NT2/D1 (cell line): ENCODE measurements at regions not wholly inside any gene's neighbourhood (a gene's known extent, or its start where the extent isn't known, plus 50 kb on each side); places are given as distances from the start of the nearest gene placed in this dataset.

Experiments
- DNase-seq: peaks from one replicate; pipeline ENCODE4 v3.0.0-alpha.2; 2011; ENCODE audit warnings: low read depth, low spot score
- H3K27me3 ChIP-seq: 2 replicates; pipeline ENCODE4 v1.6.0; 2011; ENCODE audit warnings: mild to moderate bottlenecking; ENCODE audit not compliant: insufficient read length, insufficient read depth
- H3K36me3 ChIP-seq: 2 replicates; pipeline ENCODE4 v1.6.1; 2011; ENCODE audit warnings: mild to moderate bottlenecking, low read length, mixed read lengths; ENCODE audit not compliant: insufficient read depth, insufficient read length
- H3K4me1 ChIP-seq: 2 replicates; pipeline ENCODE4 v1.5.1; 2011; ENCODE audit not compliant: insufficient read depth, insufficient read length
- H3K4me3 ChIP-seq: 2 replicates; pipeline ENCODE4 v1.5.1; 2011; ENCODE audit warnings: low read depth; ENCODE audit not compliant: insufficient read length
- H3K9ac ChIP-seq: 2 replicates; pipeline ENCODE4 v1.6.0; 2011; ENCODE audit warnings: low read depth; ENCODE audit not compliant: insufficient read length
- H3K9me3 ChIP-seq: 2 replicates; pipeline ENCODE4 v1.5.1; 2011; ENCODE audit warnings: mild to moderate bottlenecking, low read length; ENCODE audit not compliant: insufficient read depth
- SUZ12 ChIP-seq: IDR thresholded peaks from 2 replicates; pipeline ENCODE4 v1.6.1; 2011; ENCODE audit not compliant: insufficient read length, insufficient read depth; ENCODE audit errors: extremely low read depth
- YY1 ChIP-seq: IDR thresholded peaks from 2 replicates; pipeline ENCODE4 v1.6.1; 2011; ENCODE audit not compliant: insufficient read length, insufficient read depth
- ZNF274 ChIP-seq: IDR thresholded peaks from 2 replicates; pipeline ENCODE4 v1.6.1; 2011; ENCODE audit warnings: mild to moderate bottlenecking, low read depth, low read length

DNA sequence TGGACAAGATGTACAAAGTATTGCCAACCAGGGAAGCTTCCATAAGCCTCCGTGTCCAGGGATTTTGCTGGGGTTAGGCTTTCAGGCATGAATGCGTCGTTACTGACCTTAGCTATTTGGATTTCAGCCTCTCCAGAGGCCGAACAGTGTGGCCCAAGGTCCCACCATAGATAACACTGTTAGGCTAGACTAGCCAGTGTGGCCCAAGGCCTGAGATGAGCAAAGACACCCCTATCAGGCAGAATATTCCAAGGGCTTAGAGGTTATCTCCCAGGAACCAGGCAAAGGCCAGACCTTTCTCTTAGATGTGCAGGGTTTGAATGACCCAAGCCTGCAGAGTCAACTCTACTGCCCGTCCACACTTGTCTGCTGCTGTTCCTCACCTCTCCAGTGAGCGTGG, 131.7 kb upstream of the NDUFV2 start:
- TF ChIP-seq SUZ12 = no peak
- no peak for TF ChIP-seq YY1
- no peak for TF ChIP-seq ZNF274
- Histone ChIP-seq H3K4me1 (no peaks in the 10 kb centered on the region), H3K9me3 (no peaks in the 10 kb centered on the region; the same call in 1 of the 2 replicates)

DNA sequence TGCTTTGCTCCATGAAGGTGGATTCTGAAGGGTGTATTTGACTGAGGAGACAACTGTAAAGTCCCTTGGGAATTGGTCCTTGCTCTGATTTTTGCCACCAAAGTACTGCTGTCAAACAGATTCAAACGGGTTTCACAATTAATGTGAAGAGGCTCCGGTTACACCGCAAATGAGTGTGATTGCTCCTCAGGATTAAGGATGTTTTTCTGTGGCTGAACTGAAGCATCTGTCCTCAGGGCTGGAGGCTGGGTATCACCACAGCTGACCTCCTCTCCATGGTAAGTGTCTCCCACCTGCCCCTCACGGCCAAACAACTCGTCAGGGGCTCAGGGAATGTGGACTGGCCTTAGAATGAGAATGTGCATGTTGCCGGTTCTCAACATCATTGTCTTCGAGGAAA, 130.4 kb upstream of the NDUFV2 start:
- H3K4me3 ChIP-seq = no peak overlapping the region
- no peak overlapping the region for H3K9ac ChIP-seq
- no peaks in the 10 kb centered on the region for H3K27me3 ChIP-seq
- H3K4me1 ChIP-seq = no peaks in the 10 kb centered on the region
- H3K36me3 ChIP-seq = no peaks in the 10 kb centered on the region
- H3K9me3 ChIP-seq = no peaks in the 10 kb centered on the region; the same call in 1 of the 2 replicates
- no peak for TF ChIP-seq ZNF274
- no peak for TF ChIP-seq YY1
- no peak for TF ChIP-seq SUZ12
- DNase-seq = no peak

More for the DNA sequence above, 131.7 kb upstream of the NDUFV2 start:
- Histone ChIP-seq H3K27me3 (no peaks in the 10 kb centered on the region), H3K4me3 (no peak overlapping the region), H3K9ac (no peak overlapping the region), H3K36me3 (no peaks in the 10 kb centered on the region)
- DNase-seq = no peak

DNA sequence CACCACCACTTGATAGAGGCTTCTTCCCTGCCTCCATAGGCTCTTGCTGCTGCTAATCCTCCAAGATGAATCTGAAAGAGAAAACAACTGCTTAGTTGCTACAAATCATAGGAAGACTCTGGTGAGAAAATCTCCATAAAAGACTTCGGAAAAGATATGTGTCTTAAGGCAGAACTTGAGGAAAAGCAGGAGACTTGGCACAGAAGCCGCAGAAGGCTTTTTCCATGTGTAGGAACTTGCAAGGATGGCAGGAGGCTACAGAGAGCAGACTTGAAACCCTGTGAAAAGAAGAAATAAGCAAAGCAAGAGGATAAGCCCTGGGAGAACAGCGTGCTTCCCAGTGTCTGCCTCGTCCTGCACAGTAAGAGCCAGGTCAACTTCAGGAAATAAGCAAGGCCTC, 128.2 kb upstream of the NDUFV2 start:
- Histone ChIP-seq H3K36me3 (no peaks in the 10 kb centered on the region), H3K9me3 (no peaks in the 10 kb centered on the region), H3K4me1 (no peaks in the 10 kb centered on the region), H3K4me3 (no peak overlapping the region), H3K9ac (no peak overlapping the region), H3K27me3 (no peaks in the 10 kb centered on the region)
- DNase-seq = no peak
- TF ChIP-seq ZNF274 (no peak), SUZ12 (no peak), YY1 (no peak)

- TF ChIP-seq SUZ12 (no peak), ZNF274 (no peak), YY1 (no peak)
- Histone ChIP-seq H3K36me3 (no peaks in the 10 kb centered on the region), H3K9me3 (no peaks in the 10 kb centered on the region), H3K9ac (no peak overlapping the region), H3K4me1 (no peaks in the 10 kb centered on the region), H3K4me3 (no peak overlapping the region), H3K27me3 (no peaks in the 10 kb centered on the region)
- DNase-seq = no peak
Measured at GRCh38 chr18:8974696-8975095, 127.8 kb upstream of the NDUFV2 start.

GRCh38 chr18:8975624-8976023, 126.9 kb upstream of the NDUFV2 start:
- DNase-seq = no peak
- Histone ChIP-seq H3K9ac (no peak overlapping the region), H3K9me3 (no peaks in the 10 kb centered on the region), H3K4me1 (no peaks in the 10 kb centered on the region), H3K4me3 (no peak overlapping the region), H3K36me3 (no peaks in the 10 kb centered on the region), H3K27me3 (no peaks in the 10 kb centered on the region)
- TF ChIP-seq SUZ12 (no peak), ZNF274 (no peak), YY1 (no peak)

DNA sequence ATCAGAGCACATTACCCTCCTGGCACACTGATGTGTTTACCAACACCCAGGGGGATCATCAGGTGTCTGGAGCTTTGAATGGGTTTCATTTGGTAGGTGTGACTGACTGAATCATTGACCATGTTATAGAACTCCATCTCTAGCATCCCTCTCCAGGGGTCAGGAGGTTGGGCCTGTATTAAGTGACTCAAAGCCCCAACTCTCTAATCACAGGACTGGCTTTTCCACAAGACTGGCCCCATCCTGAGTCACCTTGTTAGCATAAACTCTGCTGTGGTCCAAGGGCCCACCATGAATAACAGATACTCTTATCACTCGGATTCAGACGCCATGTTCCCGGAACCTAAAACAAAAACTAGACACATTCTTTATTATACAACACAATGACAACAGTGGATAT, 125.9 kb upstream of the NDUFV2 start:
- Histone ChIP-seq H3K4me3 (no peak overlapping the region), H3K27me3 (no peaks in the 10 kb centered on the region), H3K4me1 (no peaks in the 10 kb centered on the region), H3K9ac (no peak overlapping the region), H3K36me3 (no peaks in the 10 kb centered on the region), H3K9me3 (no peaks in the 10 kb centered on the region)
- TF ChIP-seq YY1 (no peak), ZNF274 (no peak), SUZ12 (no peak)
- no peak for DNase-seq

DNA sequence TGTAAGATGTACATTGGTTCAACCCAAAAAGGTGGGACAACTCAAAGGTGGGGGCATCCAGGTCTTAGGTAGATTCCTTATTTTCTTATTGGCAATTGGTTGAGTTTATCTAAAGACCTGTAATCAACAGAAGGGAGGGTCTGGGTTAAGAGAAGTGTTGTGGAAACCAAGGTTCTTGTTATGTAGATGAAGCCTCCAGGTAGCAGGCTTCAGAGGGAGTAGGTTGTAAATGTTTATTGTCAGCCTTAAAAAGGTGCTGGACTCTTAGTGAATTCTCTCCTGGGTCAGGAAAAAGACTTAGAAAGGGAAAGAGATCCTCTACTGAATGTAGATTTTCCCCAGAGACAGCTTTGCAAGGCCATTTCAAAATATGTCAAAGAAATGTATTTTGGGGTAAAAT, 125.3 kb upstream of the NDUFV2 start:
- TF ChIP-seq ZNF274 = no peak
- TF ChIP-seq SUZ12 = no peak
- no peak for TF ChIP-seq YY1
- no peak overlapping the region for H3K4me3 ChIP-seq
- H3K9me3 ChIP-seq = no peaks in the 10 kb centered on the region
- no peaks in the 10 kb centered on the region for H3K4me1 ChIP-seq
- no peaks in the 10 kb centered on the region for H3K36me3 ChIP-seq
- no peak for DNase-seq
- H3K27me3 ChIP-seq = no peaks in the 10 kb centered on the region
- no peak overlapping the region for H3K9ac ChIP-seq

DNA sequence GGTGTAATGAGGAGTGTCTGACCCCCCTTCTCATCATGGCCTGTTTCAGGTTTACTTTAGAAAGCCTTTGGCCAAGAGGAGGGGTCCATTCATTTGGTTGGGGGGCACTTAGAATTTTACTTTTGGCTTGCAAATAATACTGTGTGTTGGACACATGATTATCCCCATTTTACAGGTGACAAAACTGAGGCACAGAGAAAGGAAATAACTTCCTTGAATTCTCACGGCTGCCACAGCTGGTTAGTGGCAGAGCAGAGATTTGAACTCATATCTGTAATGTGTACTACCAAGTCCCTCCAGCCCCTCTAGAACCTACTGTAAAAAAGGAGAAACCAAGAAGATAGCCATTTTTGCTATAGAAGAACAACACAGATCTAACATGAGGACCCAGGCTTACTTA, 124.8 kb upstream of the NDUFV2 start:
- Histone ChIP-seq H3K9me3 (no peaks in the 10 kb centered on the region), H3K4me3 (no peak overlapping the region), H3K36me3 (no peaks in the 10 kb centered on the region), H3K27me3 (no peaks in the 10 kb centered on the region), H3K9ac (no peak overlapping the region), H3K4me1 (no peaks in the 10 kb centered on the region)
- TF ChIP-seq SUZ12 (no peak), ZNF274 (no peak), YY1 (no peak)
- DNase-seq = no peak
